ENCODE measurements at regions not wholly inside any gene's neighbourhood (a gene's known extent, or its start where the extent isn't known, plus 50 kb on each side); places are given as distances from the start of the nearest gene placed in this dataset.

DNA sequence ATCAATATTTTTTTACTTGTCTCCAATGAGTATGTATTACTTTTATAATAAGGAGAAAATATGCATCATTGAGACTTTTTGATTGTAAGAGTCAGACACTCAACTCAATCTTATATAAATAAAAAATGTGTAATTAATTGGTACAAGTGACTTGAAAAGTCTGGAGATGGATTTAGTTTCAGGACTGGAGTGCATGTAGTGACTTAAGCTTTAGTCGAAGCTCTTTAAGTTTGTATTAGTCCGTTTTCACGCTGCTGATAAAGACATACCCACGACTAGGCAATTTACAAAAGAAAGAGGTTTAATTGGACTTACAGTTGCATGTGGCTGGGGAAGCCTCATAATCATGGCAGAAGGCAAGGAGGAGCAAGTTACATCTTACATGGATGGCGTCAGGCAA lies 60.7 kb upstream of the NKD1 start:
- TF ChIP-seq, protein P1, sequence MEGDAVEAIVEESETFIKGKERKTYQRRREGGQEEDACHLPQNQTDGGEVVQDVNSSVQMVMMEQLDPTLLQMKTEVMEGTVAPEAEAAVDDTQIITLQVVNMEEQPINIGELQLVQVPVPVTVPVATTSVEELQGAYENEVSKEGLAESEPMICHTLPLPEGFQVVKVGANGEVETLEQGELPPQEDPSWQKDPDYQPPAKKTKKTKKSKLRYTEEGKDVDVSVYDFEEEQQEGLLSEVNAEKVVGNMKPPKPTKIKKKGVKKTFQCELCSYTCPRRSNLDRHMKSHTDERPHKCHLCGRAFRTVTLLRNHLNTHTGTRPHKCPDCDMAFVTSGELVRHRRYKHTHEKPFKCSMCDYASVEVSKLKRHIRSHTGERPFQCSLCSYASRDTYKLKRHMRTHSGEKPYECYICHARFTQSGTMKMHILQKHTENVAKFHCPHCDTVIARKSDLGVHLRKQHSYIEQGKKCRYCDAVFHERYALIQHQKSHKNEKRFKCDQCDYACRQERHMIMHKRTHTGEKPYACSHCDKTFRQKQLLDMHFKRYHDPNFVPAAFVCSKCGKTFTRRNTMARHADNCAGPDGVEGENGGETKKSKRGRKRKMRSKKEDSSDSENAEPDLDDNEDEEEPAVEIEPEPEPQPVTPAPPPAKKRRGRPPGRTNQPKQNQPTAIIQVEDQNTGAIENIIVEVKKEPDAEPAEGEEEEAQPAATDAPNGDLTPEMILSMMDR (conservative IDR thresholded peaks at IDR 0.05; ENCODE audit: low read depth, low read length): no peak
- no peak for TF ChIP-seq EZH2 (IDR thresholded peaks at IDR 0.05; ENCODE audit: low read length, unreplicated experiment)
